ENCODE measurements at regions not wholly inside any gene's neighbourhood (a gene's known extent, or its start where the extent isn't known, plus 50 kb on each side); places are given as distances from the start of the nearest gene placed in this dataset.
A peak's percentile ranks its signal among the peaks of the same experiment; 100 is the strongest.
"Not testable (repeated sequence)": the region's sequence is repeated elsewhere in the genome, so short reads cannot be mapped to it uniquely, and the experiment has no call there.

- no peak for DNase-seq
Observed at GRCh38 chrX:13518126-13518525, 51.3 kb upstream of the EGFL6 start.

DNA sequence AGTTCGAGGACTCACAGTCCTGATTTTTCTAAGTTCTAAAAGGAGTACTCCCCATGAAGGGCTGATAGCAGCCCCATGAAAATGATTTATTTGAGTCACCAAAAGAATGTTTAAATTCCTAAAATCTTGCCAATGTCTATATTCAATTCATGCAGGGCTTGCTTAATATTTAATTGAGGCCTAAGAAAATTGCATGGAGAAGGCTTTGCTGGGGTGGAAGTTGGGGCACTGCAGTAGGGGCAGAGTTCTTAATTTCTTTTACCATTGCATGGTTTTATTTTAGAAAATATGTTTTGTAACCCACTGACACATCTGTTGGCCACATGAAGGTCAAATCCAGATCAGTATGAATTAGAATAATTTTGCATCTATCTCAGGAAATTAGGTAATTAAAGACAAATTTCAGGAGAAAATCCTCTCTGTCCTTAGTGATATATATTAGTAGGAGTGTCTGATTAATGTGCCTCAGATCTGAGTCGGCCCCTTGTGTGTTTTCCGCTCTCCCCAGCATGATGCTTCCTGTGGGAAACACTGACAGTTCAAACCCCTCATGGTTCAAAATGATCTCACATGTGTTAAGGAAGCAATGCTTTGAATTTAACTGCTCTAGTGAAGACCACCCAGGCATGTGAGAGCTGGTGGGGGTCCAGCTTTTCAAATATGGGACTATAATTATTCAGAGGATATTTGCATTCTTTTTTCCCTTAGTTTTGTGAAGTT lies 54.0 kb upstream of the EGFL6 start:
- peak; percentile 68 for DNase-seq

- peak; percentile 31 for DNase-seq
Observed at GRCh38 chrX:13511944-13512330, 57.5 kb upstream of the EGFL6 start.

DNA sequence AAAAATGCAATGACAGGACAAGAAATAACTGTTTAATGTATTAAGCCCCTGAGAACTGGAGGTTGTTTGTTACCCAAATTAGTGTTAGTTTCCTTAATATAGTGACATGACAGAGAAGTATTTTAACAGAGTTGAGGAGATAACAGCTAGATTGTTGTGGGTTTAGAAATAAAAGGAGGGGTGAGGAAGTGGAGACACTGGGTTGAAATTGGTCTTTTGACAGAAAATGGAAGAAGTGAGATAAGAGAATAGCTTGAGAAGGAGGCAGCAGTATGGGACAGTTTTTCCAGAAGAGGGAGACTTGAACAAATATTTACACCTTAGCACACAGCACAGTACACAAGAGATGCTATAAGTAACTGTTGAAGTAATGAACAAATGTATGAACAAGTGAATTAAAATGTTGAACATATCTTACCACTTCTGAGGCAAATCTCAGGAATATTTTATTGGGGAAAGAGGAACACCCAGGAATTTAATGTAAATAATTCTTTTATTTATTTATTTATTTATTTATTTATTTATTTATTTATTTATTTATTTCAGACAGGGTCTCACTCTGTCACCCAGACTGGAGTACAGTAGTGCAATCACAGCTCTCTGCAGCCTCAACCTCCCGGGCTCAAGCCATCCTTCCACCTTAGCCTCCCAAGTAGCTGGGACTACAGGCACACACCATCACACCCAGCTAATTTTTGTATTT lies 58.0 kb upstream of the EGFL6 start:
- no peak for DNase-seq

- no peak for DNase-seq
Observed at GRCh38 chrX:13507893-13508292, 61.5 kb upstream of the EGFL6 start.

GRCh38 chrX:13506574-13506973 lies 62.8 kb upstream of the EGFL6 start:
- DNase-seq: peak; percentile 43

GRCh38 chrX:13502590-13502989 lies 66.8 kb upstream of the EGFL6 start:
- DNase-seq: no peak

DNA sequence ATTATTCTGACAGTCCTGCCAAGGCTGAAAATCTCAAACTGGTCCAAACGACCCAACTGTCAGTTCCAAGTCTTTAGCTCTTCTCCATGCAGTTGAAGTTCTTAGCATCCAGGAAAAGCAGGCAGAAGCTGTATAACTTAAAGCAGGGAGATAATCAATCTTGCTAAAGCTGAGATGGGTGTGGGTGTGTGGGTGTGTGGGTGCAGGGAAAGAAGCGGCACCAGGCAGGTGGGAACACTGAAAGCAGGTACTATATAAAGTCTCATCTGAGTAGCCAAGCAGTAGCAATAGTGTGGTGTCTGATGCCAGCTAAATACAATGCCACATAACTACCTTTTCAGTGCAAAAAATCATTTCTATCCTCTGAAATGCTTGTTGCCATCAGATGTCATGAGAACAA lies 69.7 kb upstream of the EGFL6 start:
- DNase-seq: no peak

- DNase-seq: no peak
Observed at GRCh38 chrX:13498238-13498637, 71.2 kb upstream of the EGFL6 start.

GRCh38 chrX:13495232-13495631 lies 74.2 kb upstream of the EGFL6 start:
- DNase-seq: no peak

DNA sequence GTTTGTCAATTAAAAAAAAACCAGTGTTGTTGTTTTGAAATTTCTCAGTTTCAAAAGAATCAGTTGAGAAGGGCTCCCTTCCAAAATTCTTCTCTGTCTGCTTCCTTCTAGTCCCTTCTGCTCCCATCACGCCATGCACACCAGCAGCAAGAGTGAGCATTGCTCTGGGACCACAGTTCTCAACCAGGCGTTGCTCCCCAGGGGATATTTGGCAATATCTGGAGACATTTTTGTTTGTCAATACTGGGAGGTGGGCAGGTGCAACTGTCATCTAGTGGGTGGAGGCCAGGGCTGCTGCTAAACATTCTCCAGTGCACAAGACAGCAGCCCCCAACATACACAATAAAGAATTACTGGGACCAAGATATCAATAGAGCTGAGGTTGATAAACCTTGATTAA lies 74.8 kb upstream of the EGFL6 start:
- DNase-seq: no peak

DNA sequence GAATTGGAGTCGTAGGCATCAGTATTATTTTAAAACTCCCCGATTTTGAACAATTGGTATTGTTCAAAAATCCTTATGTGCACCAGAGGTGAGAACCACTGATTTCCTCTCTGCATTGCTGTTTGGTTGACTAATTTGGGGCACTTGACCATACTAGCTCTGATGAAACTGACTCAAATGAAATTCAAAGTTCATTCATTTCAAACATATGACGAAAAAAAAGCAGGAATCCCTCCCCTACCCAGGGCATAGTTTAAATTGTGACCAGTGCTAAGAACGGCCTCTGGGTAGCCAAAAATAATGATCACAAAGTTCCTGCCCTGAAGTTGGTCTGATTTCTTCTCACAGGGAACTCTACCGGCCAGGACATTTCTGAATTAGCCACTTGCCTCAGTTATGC lies 75.7 kb upstream of the EGFL6 start:
- DNase-seq: no peak

GRCh38 chrX:13492286-13492685 lies 77.1 kb upstream of the EGFL6 start:
- no peak for DNase-seq

DNA sequence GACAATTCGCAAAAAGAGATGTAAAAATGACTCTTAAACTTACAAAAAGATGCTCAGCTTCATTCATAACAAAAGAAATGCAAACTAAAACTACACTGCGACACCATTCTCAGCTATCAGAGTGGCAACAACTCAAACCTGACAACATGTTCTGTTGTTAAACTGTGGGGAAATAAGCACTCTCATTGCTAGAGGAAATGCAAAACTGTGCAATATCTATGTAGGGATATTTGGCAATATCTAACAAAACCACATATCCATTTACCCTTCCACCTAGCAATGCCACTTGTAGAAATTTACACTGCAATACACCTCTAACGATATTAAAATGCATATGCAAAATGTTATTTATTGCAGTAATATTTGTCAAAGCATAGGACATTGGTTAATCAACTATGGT lies 78.3 kb upstream of the EGFL6 start:
- DNase-seq: no peak

- DNase-seq: peak; percentile 18
Observed at GRCh38 chrX:13489454-13489853, 79.9 kb upstream of the EGFL6 start.

- DNase-seq: peak; percentile 94
Observed at GRCh38 chrX:13487731-13488505, 81.5 kb upstream of the EGFL6 start.

DNA sequence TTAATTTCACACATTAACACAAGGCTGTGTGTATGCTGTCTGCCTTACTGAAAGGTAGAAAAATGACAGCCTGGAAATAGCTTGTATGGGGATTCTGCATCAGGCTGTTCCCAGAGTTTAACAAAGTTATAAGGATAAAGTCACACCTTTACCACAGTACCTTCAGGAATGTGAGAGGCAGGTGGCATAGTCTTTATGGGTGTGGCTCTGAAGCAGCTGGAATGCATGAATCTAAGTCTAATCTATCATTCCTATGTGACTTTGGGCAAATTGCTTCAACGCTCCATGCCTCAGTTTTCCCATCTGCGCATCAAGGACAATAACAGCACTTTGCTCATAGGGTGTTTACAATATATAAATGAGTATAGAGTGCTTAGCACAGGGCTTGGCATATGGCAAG lies 84.2 kb upstream of the EGFL6 start:
- DNase-seq: no peak

GRCh38 chrX:13483773-13484172 lies 85.6 kb upstream of the EGFL6 start:
- DNase-seq: no peak

DNA sequence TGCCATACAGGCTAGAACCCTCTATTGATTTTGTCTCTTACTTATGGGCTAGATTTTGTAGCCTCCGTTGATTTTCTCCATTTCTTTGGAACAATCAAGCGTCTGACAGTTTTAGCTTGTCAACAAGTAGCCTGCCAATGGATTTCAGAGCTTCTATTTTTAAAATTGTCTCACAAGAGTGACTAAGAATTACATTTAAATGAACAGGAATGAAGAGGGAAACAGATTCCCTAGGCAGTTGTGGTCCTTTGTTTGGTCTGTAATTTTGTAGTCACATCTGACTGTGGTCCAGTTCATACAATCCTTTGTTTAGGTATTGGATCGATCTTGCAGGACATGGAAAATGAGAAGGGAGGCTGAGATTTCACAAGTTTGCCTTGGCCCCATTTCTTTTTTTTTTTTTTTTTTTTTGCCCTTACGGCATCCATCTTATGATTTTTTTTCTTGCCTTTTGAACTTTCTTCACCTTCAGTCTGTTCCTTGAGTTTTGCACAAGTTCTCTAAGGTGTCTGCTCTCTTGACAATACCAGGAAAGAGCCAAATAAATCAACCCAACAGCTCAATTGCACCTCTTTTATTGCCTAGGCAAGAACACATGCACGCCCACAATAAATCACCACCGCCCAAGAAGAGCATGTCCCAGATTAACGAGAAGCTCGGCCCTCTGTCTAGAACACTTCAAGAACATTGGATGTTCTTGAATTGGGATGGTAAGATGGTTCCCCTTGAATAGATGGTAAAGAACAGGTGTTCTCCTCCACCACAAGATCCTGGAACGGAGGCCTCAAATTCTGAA lies 86.5 kb upstream of the EGFL6 start:
- DNase-seq: no peak

DNA sequence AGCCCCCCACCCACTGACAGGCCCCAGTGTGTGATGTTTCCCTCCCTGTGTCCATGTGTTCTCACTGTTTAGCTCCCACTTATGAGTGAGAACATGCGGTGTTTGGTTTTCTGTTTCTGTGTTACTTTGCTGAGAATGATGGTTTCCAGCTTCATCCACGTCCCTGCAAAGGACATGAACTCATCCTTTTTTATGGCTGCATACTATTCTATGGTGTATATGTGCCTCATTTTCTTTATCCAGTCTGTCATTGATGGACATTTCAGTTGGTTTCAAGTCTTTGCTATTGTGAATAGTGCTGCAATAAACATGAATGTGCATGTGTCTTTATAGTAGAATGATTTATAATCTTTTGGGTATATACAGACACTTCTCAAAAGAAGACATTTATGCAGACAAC lies 88.6 kb upstream of the EGFL6 start:
- DNase-seq: not testable (repeated sequence)

DNA sequence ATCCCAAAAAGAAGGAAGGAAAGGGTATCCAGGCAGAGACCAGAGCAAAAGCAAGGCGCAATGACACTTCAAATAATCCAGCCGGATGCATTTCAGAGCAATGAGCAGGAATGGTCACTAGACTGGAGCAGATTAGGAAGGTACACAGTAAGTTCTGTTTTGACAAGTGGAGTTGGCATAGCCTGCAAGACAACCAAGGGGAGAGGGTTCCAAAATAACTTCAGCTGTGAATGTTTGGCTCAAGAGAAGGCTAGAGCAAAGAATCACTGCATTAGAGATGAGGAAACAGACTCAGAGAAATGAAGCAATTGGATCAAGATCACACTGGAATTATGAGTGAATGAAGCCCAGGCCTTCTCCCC lies 90.0 kb upstream of the EGFL6 start:
- no peak for DNase-seq

- DNase-seq: no peak
Observed at GRCh38 chrX:13478740-13479451, 90.5 kb upstream of the EGFL6 start.

DNA sequence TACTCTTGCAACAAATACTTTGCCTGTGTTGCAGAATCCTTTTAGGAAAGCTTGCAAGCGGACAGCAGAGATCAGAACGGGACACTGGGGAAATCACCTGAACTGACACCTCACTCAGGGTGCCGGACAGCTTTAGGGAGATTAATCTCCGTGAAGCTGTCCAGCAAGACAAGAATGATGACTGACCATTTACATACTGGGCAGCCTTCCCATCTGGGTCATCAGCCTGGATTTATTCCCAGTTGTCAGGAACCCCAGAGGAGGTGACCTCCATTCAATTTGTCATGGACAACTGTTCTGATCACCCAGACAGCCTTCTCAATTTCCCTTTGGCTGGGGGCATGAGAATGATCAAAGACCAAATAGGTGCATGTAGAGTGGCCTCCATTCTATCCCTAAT lies 93.0 kb upstream of the EGFL6 start:
- DNase-seq: no peak

Measured in fibroblast of skin of right quadriceps (primary cell).